Tibial nerve (tissue), 4 donors: ENCODE measurements at regions not wholly inside any gene's neighbourhood (a gene's known extent, or its start where the extent isn't known, plus 50 kb on each side); places are given as distances from the start of the nearest gene placed in this dataset.

Experiments
- DNase-seq, 2 donors: peaks; one replicate each; pipeline ENCODE4 v3.0.0-alpha.2; 2019; ENCODE audit warnings: low spot score in 2 of 2
- H3K27ac ChIP-seq, 4 donors: fragments of 200-600 bp; sonication (generic) in 3 of 4; one replicate each; pipeline ENCODE4 v1.5.1; 2017 to 2019; ENCODE audit warnings: mild to moderate bottlenecking in 1 of 4
- H3K27me3 ChIP-seq, 2 donors: fragments of 200-600 bp; sonication (generic) in 1 of 2; one replicate each; pipeline versions ENCODE4 v1.5.1 to v1.6.0; 2017 to 2019
- H3K36me3 ChIP-seq, 3 donors: fragments of 200-600 bp; sonication (generic); one replicate each; pipeline ENCODE4 v1.5.1; 2018 to 2019
- H3K4me1 ChIP-seq, 4 donors: fragments of 200-600 bp; sonication (generic) in 3 of 4; one replicate each; pipeline ENCODE4 v1.5.1; 2017 to 2019
- H3K4me3 ChIP-seq, 4 donors: fragments of 200-600 bp; sonication (generic) in 3 of 4; one replicate each; pipeline ENCODE4 v1.5.1; 2017 to 2019; ENCODE audit warnings: mild to moderate bottlenecking in 1 of 4, moderate library complexity in 1 of 4
- H3K9me3 ChIP-seq, 4 donors: fragments of 200-600 bp; sonication (generic) in 3 of 4; one replicate each; pipeline ENCODE4 v1.5.1; 2017 to 2019
- CTCF ChIP-seq, 5 experiments: fragments of 200-600 bp in 3 of 5; fragments of 450-650 bp in 2 of 5; sonication (generic) in 3 of 5; IDR thresholded peaks; one replicate each; pipeline ENCODE4 v1.5.1; 2016 to 2019; ENCODE audit warnings: antibody characterized with exemption in 5 of 5, mild to moderate bottlenecking in 3 of 5, moderate library complexity in 2 of 5
- EP300 ChIP-seq, 2 donors: sonication (generic); formaldehyde crosslinking; IDR thresholded peaks; one replicate each; pipeline ENCODE4 v1.6.1; 2017; ENCODE audit warnings: antibody characterized with exemption in 2 of 2, mild to moderate bottlenecking in 1 of 2
- POLR2A ChIP-seq, 2 donors: fragments of 450-650 bp; IDR thresholded peaks; one replicate each; pipeline ENCODE4 v1.6.1; 2017; ENCODE audit warnings: antibody characterized with exemption in 2 of 2, mild to moderate bottlenecking in 2 of 2, moderate library complexity in 2 of 2
- WGBS, 2 donors: methylation state at CpG; one replicate each; pipeline ENCODE4 v1.1.5; 2018; 5-methylcytosine and 5-hydroxymethylcytosine counted together

GRCh38 chr4:85084371-85085094 lies 118.0 kb upstream of the WDFY3 start:
- H3K9me3 ChIP-seq, result peaks cover 0 to 8% (median 0%) of the 10 kb centered on the region in 4 donors
- DNase-seq, result peak in 1 of 2 donors; percentile 90
- no peaks in the 10 kb centered on the region for H3K4me1 ChIP-seq
- TF ChIP-seq EP300 (IDR thresholded peaks at IDR 0.05) (no peak), CTCF (IDR thresholded peaks at IDR 0.05) (peak; percentile 55 to 65 (median 60)), POLR2A (IDR thresholded peaks at IDR 0.05) (no peak)
- H3K27ac ChIP-seq, result no peak overlapping the region
- 11 to 12% methylated on average over 3 of the region's 3 CpGs for WGBS, 2 donors
- no peaks in the 10 kb centered on the region for H3K27me3 ChIP-seq
- no peaks in the 10 kb centered on the region for H3K36me3 ChIP-seq
- no peak overlapping the region for H3K4me3 ChIP-seq

GRCh38 chr4:85086721-85087120 lies 120.2 kb upstream of the WDFY3 start:
- Histone ChIP-seq H3K4me1 (no peaks in the 10 kb centered on the region), H3K27ac (no peak overlapping the region), H3K4me3 (no peak overlapping the region), H3K36me3 (no peaks in the 10 kb centered on the region), H3K9me3 (peaks cover 0 to 8% (median 0%) of the 10 kb centered on the region in 4 donors), H3K27me3 (no peaks in the 10 kb centered on the region)
- no peak for TF ChIP-seq EP300 (IDR thresholded peaks at IDR 0.05)
- TF ChIP-seq POLR2A (IDR thresholded peaks at IDR 0.05), result no peak
- no peak for TF ChIP-seq CTCF (IDR thresholded peaks at IDR 0.05)
- no peak for DNase-seq
- 82 to 83% methylated on average over 2 of the region's 2 CpGs for WGBS, 2 donors

- WGBS, 2 donors, result 64 to 68% methylated on average over 3 of the region's 3 CpGs
- no peak for DNase-seq
- Histone ChIP-seq H3K4me3 (no peak overlapping the region), H3K36me3 (no peaks in the 10 kb centered on the region), H3K27ac (no peak overlapping the region), H3K9me3 (peaks cover 0 to 16% (median 1%) of the 10 kb centered on the region in 4 donors), H3K4me1 (no peaks in the 10 kb centered on the region), H3K27me3 (no peaks in the 10 kb centered on the region)
- TF ChIP-seq CTCF (IDR thresholded peaks at IDR 0.05), result no peak
- no peak for TF ChIP-seq EP300 (IDR thresholded peaks at IDR 0.05)
- no peak for TF ChIP-seq POLR2A (IDR thresholded peaks at IDR 0.05)
Observed at GRCh38 chr4:85092536-85092935, 126.0 kb upstream of the WDFY3 start.

- H3K27ac ChIP-seq, result no peak overlapping the region
- no peak for DNase-seq
- no peaks in the 10 kb centered on the region for H3K36me3 ChIP-seq
- no peaks in the 10 kb centered on the region for H3K4me1 ChIP-seq
- no peaks in the 10 kb centered on the region for H3K27me3 ChIP-seq
- TF ChIP-seq EP300 (IDR thresholded peaks at IDR 0.05), result no peak
- no peak for TF ChIP-seq CTCF (IDR thresholded peaks at IDR 0.05)
- no peak for TF ChIP-seq POLR2A (IDR thresholded peaks at IDR 0.05)
- H3K9me3 ChIP-seq, result peaks cover 0 to 18% (median 2%) of the 10 kb centered on the region in 4 donors
- no peak overlapping the region for H3K4me3 ChIP-seq
- 6 to 25% methylated on average over 1 of the region's 1 CpG for WGBS, 2 donors
Observed at GRCh38 chr4:85092943-85093342, 126.5 kb upstream of the WDFY3 start.

- no peak overlapping the region for H3K27ac ChIP-seq
- no peaks in the 10 kb centered on the region for H3K4me1 ChIP-seq
- TF ChIP-seq CTCF (IDR thresholded peaks at IDR 0.05) (no peak), EP300 (IDR thresholded peaks at IDR 0.05) (no peak), POLR2A (IDR thresholded peaks at IDR 0.05) (no peak)
- no peak for DNase-seq
- no peaks in the 10 kb centered on the region for H3K36me3 ChIP-seq
- H3K4me3 ChIP-seq, result no peak overlapping the region
- WGBS, 2 donors, result 69 to 73% methylated on average over 1 of the region's 1 CpG
- H3K27me3 ChIP-seq, result no peaks in the 10 kb centered on the region
- H3K9me3 ChIP-seq, result peaks cover 0 to 10% (median 2%) of the 10 kb centered on the region in 4 donors
Observed at GRCh38 chr4:85094735-85095134, 128.2 kb upstream of the WDFY3 start.
